ENCODE measurements at regions not wholly inside any gene's neighbourhood (a gene's known extent, or its start where the extent isn't known, plus 50 kb on each side); places are given as distances from the start of the nearest gene placed in this dataset.
"Not testable (repeated sequence)": the region's sequence is repeated elsewhere in the genome, so short reads cannot be mapped to it uniquely, and the experiment has no call there.

GRCh38 chr7:13007331-13007730, 319.9 kb downstream of the ARL4A start:
- no peak for DNase-seq

- no peak for DNase-seq
Observed at GRCh38 chr7:13009517-13009916, 322.1 kb downstream of the ARL4A start.

GRCh38 chr7:13014011-13014410, 326.6 kb downstream of the ARL4A start:
- DNase-seq = no peak

GRCh38 chr7:13016036-13016581, 328.7 kb downstream of the ARL4A start:
- no peak for DNase-seq

- no peak for DNase-seq
Observed at GRCh38 chr7:13016592-13017332, 329.3 kb downstream of the ARL4A start.

- no peak for DNase-seq
Observed at GRCh38 chr7:13017333-13017857, 330.0 kb downstream of the ARL4A start.

GRCh38 chr7:13017881-13018280, 330.4 kb downstream of the ARL4A start:
- no peak for DNase-seq

- DNase-seq = no peak
Observed at GRCh38 chr7:13021566-13022300, 334.3 kb downstream of the ARL4A start.

GRCh38 chr7:13024121-13024674, 336.8 kb downstream of the ARL4A start:
- DNase-seq = no peak

- DNase-seq = not testable (repeated sequence)
Observed at GRCh38 chr7:13025043-13025442, 337.6 kb downstream of the ARL4A start.

GRCh38 chr7:13027321-13027720, 339.9 kb downstream of the ARL4A start:
- DNase-seq = no peak

- no peak for DNase-seq
Observed at GRCh38 chr7:13028036-13028824, 340.8 kb downstream of the ARL4A start.

- no peak for DNase-seq
Observed at GRCh38 chr7:13028825-13029099, 341.3 kb downstream of the ARL4A start.

- DNase-seq = no peak
Observed at GRCh38 chr7:13031468-13031867, 344.0 kb downstream of the ARL4A start.

- no peak for DNase-seq
Observed at GRCh38 chr7:13032084-13032483, 344.7 kb downstream of the ARL4A start.

GRCh38 chr7:13032576-13032975, 345.1 kb downstream of the ARL4A start:
- no peak for DNase-seq

GRCh38 chr7:13034693-13035092, 347.3 kb downstream of the ARL4A start:
- DNase-seq = no peak

GRCh38 chr7:13035233-13035632, 347.8 kb downstream of the ARL4A start:
- no peak for DNase-seq

GRCh38 chr7:13036256-13036780, 348.9 kb downstream of the ARL4A start:
- no peak for DNase-seq

- DNase-seq = no peak
Observed at GRCh38 chr7:13037216-13037615, 349.8 kb downstream of the ARL4A start.

GRCh38 chr7:13041368-13041988, 354.0 kb downstream of the ARL4A start:
- no peak for DNase-seq

GRCh38 chr7:13042605-13043236, 355.3 kb downstream of the ARL4A start:
- no peak for DNase-seq

Measured in CD4-positive, alpha-beta T cell treated with Interleukin-6 for 4 hours (primary cell).